Testis (tissue), 2 donors: ENCODE measurements at regions not wholly inside any gene's neighbourhood (a gene's known extent, or its start where the extent isn't known, plus 50 kb on each side); places are given as distances from the start of the nearest gene placed in this dataset.

Source experiments
- CTCF ChIP-seq, 3 experiments: fragments of 450-650 bp in 2 of 3; fragments of 200-600 bp in 1 of 3; sonication (generic) in 1 of 3; IDR thresholded peaks; one replicate each; pipeline ENCODE4 v1.5.1; 2016 to 2019; ENCODE audit warnings: antibody characterized with exemption in 3 of 3, mild to moderate bottlenecking in 2 of 3, moderate library complexity in 1 of 3
- POLR2A ChIP-seq: fragments of 450-650 bp; IDR thresholded peaks from one replicate; pipeline ENCODE4 v1.6.1; 2017; ENCODE audit warnings: antibody characterized with exemption, mild to moderate bottlenecking, moderate library complexity

GRCh38 chr20:20895537-20895936, 183.1 kb upstream of the RALGAPA2 start:
- no peak for TF ChIP-seq CTCF (IDR thresholded peaks at IDR 0.05)
- TF ChIP-seq POLR2A: no peak
